ENCODE measurements at regions not wholly inside any gene's neighbourhood (a gene's known extent, or its start where the extent isn't known, plus 50 kb on each side); places are given as distances from the start of the nearest gene placed in this dataset.

GRCh38 chr10:107665459-107665858, 501.0 kb upstream of the SORCS1 start:
- Histone ChIP-seq H3K27ac (ENCODE audit: extremely low read depth, low read depth, low read length) (no peak overlapping the region), H3K9me3 (ENCODE audit: control insufficient read depth, insufficient read depth, low read depth, low read length) (no peaks in the 10 kb centered on the region), H3K4me3 (ENCODE audit: low read depth, low read length) (no peak overlapping the region), H3K4me1 (ENCODE audit: control insufficient read depth, insufficient read depth, low read length) (no peaks in the 10 kb centered on the region), H3K36me3 (ENCODE audit: control insufficient read depth in 2 of 2, insufficient read depth in 1 of 2, low read length in 2 of 2) (no peaks in the 10 kb centered on the region)
- ChIA-PET POLR2A (no interaction called here), CTCF (no interaction called here)
- TF ChIP-seq, protein P1, sequence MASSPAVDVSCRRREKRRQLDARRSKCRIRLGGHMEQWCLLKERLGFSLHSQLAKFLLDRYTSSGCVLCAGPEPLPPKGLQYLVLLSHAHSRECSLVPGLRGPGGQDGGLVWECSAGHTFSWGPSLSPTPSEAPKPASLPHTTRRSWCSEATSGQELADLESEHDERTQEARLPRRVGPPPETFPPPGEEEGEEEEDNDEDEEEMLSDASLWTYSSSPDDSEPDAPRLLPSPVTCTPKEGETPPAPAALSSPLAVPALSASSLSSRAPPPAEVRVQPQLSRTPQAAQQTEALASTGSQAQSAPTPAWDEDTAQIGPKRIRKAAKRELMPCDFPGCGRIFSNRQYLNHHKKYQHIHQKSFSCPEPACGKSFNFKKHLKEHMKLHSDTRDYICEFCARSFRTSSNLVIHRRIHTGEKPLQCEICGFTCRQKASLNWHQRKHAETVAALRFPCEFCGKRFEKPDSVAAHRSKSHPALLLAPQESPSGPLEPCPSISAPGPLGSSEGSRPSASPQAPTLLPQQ (tag by site-specific recombination; IDR thresholded peaks at IDR 0.05): no peak
- TF ChIP-seq ZNF362 (tag by site-specific recombination; IDR thresholded peaks at IDR 0.05) (no peak), PRDM10 (tag by site-specific recombination; IDR thresholded peaks at IDR 0.05) (no peak), ZNF10 (tag by site-specific recombination; IDR thresholded peaks at IDR 0.05) (no peak), ZNF558 (tag by site-specific recombination; IDR thresholded peaks at IDR 0.05) (no peak), ZNF175 (tag by site-specific recombination; IDR thresholded peaks at IDR 0.05) (no peak), ZSCAN23 (tag by site-specific recombination; IDR thresholded peaks at IDR 0.05) (no peak)
- TF ChIP-seq, protein P2, sequence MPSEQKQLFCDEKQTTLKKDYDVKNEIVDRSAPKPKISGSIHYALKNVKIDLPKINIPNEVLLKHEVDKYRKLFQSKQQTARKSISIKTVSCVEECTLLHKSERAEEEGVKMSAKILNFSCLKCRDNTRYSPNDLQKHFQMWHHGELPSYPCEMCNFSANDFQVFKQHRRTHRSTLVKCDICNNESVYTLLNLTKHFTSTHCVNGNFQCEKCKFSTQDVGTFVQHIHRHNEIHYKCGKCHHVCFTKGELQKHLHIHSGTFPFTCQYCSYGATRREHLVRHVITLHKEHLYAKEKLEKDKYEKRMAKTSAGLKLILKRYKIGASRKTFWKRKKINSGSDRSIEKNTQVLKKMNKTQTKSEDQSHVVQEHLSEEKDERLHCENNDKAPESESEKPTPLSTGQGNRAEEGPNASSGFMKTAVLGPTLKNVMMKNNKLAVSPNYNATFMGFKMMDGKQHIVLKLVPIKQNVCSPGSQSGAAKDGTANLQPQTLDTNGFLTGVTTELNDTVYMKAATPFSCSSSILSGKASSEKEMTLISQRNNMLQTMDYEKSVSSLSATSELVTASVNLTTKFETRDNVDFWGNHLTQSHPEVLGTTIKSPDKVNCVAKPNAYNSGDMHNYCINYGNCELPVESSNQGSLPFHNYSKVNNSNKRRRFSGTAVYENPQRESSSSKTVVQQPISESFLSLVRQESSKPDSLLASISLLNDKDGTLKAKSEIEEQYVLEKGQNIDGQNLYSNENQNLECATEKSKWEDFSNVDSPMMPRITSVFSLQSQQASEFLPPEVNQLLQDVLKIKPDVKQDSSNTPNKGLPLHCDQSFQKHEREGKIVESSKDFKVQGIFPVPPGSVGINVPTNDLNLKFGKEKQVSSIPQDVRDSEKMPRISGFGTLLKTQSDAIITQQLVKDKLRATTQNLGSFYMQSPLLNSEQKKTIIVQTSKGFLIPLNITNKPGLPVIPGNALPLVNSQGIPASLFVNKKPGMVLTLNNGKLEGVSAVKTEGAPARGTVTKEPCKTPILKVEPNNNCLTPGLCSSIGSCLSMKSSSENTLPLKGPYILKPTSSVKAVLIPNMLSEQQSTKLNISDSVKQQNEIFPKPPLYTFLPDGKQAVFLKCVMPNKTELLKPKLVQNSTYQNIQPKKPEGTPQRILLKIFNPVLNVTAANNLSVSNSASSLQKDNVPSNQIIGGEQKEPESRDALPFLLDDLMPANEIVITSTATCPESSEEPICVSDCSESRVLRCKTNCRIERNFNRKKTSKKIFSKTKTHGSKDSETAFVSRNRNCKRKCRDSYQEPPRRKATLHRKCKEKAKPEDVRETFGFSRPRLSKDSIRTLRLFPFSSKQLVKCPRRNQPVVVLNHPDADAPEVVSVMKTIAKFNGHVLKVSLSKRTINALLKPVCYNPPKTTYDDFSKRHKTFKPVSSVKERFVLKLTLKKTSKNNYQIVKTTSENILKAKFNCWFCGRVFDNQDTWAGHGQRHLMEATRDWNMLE (tag by site-specific recombination; conservative IDR thresholded peaks at IDR 0.05; ENCODE audit: low read depth): no peak

- Histone ChIP-seq H3K27ac (ENCODE audit: extremely low read depth, low read depth, low read length) (no peak overlapping the region), H3K9me3 (ENCODE audit: control insufficient read depth, insufficient read depth, low read depth, low read length) (no peaks in the 10 kb centered on the region), H3K36me3 (ENCODE audit: control insufficient read depth in 2 of 2, insufficient read depth in 1 of 2, low read length in 2 of 2) (no peaks in the 10 kb centered on the region), H3K4me3 (ENCODE audit: low read depth, low read length) (no peak overlapping the region), H3K4me1 (ENCODE audit: control insufficient read depth, insufficient read depth, low read length) (no peaks in the 10 kb centered on the region)
- CTCF ChIA-PET: no interaction called here
- POLR2A ChIA-PET: no interaction called here
- TF ChIP-seq ZNF792 (tag by site-specific recombination; IDR thresholded peaks at IDR 0.05): no peak
- TF ChIP-seq ZNF391 (tag by site-specific recombination; IDR thresholded peaks at IDR 0.05; ENCODE audit: borderline replicate concordance, low read depth): no peak
- no peak for TF ChIP-seq KLF16 (tag by site-specific recombination; IDR thresholded peaks at IDR 0.05)
- no peak for TF ChIP-seq ZNF623 (tag by site-specific recombination; IDR thresholded peaks at IDR 0.05)
- TF ChIP-seq, protein P3, sequence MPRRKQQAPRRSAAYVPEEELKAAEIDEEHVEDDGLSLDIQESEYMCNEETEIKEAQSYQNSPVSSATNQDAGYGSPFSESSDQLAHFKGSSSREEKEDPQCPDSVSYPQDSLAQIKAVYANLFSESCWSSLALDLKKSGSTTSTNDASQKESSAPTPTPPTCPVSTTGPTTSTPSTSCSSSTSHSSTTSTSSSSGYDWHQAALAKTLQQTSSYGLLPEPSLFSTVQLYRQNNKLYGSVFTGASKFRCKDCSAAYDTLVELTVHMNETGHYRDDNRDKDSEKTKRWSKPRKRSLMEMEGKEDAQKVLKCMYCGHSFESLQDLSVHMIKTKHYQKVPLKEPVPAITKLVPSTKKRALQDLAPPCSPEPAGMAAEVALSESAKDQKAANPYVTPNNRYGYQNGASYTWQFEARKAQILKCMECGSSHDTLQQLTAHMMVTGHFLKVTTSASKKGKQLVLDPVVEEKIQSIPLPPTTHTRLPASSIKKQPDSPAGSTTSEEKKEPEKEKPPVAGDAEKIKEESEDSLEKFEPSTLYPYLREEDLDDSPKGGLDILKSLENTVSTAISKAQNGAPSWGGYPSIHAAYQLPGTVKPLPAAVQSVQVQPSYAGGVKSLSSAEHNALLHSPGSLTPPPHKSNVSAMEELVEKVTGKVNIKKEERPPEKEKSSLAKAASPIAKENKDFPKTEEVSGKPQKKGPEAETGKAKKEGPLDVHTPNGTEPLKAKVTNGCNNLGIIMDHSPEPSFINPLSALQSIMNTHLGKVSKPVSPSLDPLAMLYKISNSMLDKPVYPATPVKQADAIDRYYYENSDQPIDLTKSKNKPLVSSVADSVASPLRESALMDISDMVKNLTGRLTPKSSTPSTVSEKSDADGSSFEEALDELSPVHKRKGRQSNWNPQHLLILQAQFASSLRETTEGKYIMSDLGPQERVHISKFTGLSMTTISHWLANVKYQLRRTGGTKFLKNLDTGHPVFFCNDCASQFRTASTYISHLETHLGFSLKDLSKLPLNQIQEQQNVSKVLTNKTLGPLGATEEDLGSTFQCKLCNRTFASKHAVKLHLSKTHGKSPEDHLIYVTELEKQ (tag by site-specific recombination; IDR thresholded peaks at IDR 0.05; ENCODE audit: borderline replicate concordance): no peak
- no peak for TF ChIP-seq ZNF837 (tag by site-specific recombination; IDR thresholded peaks at IDR 0.05)
- no peak for TF ChIP-seq ZNF362 (tag by site-specific recombination; IDR thresholded peaks at IDR 0.05)
- TF ChIP-seq ZNF639 (tag by site-specific recombination; IDR thresholded peaks at IDR 0.05): no peak
These were observed 493.3 kb upstream of the SORCS1 start for GRCh38 chr10:107657851-107658250.
